Vagina (tissue), 2 donors: ENCODE measurements at regions not wholly inside any gene's neighbourhood (a gene's known extent, or its start where the extent isn't known, plus 50 kb on each side); places are given as distances from the start of the nearest gene placed in this dataset.

Experiments used
- CTCF ChIP-seq, 3 experiments: fragments of 450-650 bp in 2 of 3; fragments of 200-600 bp in 1 of 3; sonication (generic) in 1 of 3; IDR thresholded peaks; one replicate each; pipeline ENCODE4 v1.5.1; 2017 to 2019; ENCODE audit warnings: antibody characterized with exemption in 3 of 3, mild to moderate bottlenecking in 2 of 3, moderate library complexity in 2 of 3
- POLR2A ChIP-seq, 2 donors: fragments of 450-650 bp; IDR thresholded peaks; one replicate each; pipeline ENCODE4 v1.6.1; 2017; ENCODE audit warnings: antibody characterized with exemption in 2 of 2, mild to moderate bottlenecking in 2 of 2, moderate library complexity in 2 of 2
- POLR2AphosphoS5 ChIP-seq, 2 donors: sonication (generic); formaldehyde crosslinking; IDR thresholded peaks; one replicate each; pipeline ENCODE4 v1.9.0; 2017; ENCODE audit warnings: antibody characterized with exemption in 2 of 2, mild to moderate bottlenecking in 2 of 2, low read depth in 1 of 2; ENCODE audit not compliant: insufficient read depth in 1 of 2

GRCh38 chr1:79220509-79220908 lies 214.0 kb upstream of the ADGRL4 start:
- no peak for TF ChIP-seq POLR2AphosphoS5 (IDR thresholded peaks at IDR 0.05; ENCODE audit: insufficient read depth in 1 of 2, low read depth in 1 of 2)
- no peak for TF ChIP-seq CTCF (IDR thresholded peaks at IDR 0.05)
- TF ChIP-seq POLR2A (IDR thresholded peaks at IDR 0.05) = no peak
